Endothelial cell of umbilical vein (primary cell): ENCODE measurements at regions not wholly inside any gene's neighbourhood (a gene's known extent, or its start where the extent isn't known, plus 50 kb on each side); places are given as distances from the start of the nearest gene placed in this dataset.

Source experiments
- JUN ChIP-seq: IDR thresholded peaks from 2 replicates; pipeline ENCODE4 v1.6.1; 2011; ENCODE audit warnings: borderline replicate concordance, low read depth; ENCODE audit not compliant: insufficient read length, insufficient read depth
- POLR2A ChIP-seq: IDR thresholded peaks from 2 replicates; pipeline ENCODE4 v1.6.1; 2012; ENCODE audit warnings: low read depth, mild to moderate bottlenecking, control low read depth, low read length
- TF ChIP-seq, protein P1 (sequence below), 2 donors: IDR thresholded peaks; 1 replicate in 1 of 2; 2 replicates in 1 of 2; pipeline ENCODE4 v1.5.1; 2011; ENCODE audit warnings: low read length in 2 of 2, mild to moderate bottlenecking in 2 of 2, moderate library complexity in 2 of 2, control low read depth in 1 of 2, inconsistent platforms in 1 of 2, low read depth in 1 of 2; ENCODE audit not compliant: insufficient read depth in 1 of 2; ENCODE audit errors: extremely low read depth in 1 of 2

DNA sequence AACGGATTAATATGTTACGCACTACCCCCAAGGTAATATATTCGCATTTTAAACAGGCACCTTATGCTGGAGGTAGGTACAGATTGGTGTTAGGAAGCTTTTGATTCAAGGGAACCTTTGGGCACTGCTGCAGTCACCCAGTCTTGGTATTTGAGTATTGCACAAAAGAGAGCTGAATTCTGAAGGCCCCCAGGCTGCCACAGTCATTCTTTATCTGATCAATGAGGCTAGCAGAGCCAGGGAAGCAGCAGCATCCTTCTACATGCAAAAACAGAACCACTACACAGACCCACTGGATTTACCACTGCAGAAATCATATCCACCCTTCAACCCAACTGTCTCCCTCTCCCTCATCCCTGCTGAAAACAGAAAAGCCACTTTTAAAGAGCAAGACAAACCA, 121.2 kb upstream of the GRIN3A start:
- no peak for TF ChIP-seq JUN
- TF ChIP-seq, protein P1, sequence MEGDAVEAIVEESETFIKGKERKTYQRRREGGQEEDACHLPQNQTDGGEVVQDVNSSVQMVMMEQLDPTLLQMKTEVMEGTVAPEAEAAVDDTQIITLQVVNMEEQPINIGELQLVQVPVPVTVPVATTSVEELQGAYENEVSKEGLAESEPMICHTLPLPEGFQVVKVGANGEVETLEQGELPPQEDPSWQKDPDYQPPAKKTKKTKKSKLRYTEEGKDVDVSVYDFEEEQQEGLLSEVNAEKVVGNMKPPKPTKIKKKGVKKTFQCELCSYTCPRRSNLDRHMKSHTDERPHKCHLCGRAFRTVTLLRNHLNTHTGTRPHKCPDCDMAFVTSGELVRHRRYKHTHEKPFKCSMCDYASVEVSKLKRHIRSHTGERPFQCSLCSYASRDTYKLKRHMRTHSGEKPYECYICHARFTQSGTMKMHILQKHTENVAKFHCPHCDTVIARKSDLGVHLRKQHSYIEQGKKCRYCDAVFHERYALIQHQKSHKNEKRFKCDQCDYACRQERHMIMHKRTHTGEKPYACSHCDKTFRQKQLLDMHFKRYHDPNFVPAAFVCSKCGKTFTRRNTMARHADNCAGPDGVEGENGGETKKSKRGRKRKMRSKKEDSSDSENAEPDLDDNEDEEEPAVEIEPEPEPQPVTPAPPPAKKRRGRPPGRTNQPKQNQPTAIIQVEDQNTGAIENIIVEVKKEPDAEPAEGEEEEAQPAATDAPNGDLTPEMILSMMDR (IDR thresholded peaks at IDR 0.05; ENCODE audit: extremely low read depth in 1 of 2, insufficient read depth in 1 of 2, low read depth in 1 of 2, low read length in 2 of 2): no peak
- TF ChIP-seq POLR2A: no peak
